Fibroblast of lung (primary cell): ENCODE measurements at regions not wholly inside any gene's neighbourhood (a gene's known extent, or its start where the extent isn't known, plus 50 kb on each side); places are given as distances from the start of the nearest gene placed in this dataset.

ENCODE experiments used
- DNase-seq, 2 donors: peaks; one replicate each; pipeline versions ENCODE4 v3.0.0 to v3.0.0-alpha.2; 2010; ENCODE audit warnings: low read depth in 2 of 2
- H2AFZ ChIP-seq: 2 replicates; pipeline ENCODE4 v1.5.1; 2012; ENCODE audit warnings: low read length, control low read depth, inconsistent platforms
- H3K27ac ChIP-seq: 2 replicates; pipeline ENCODE4 v1.5.1; 2011; ENCODE audit warnings: low read length, control low read depth; ENCODE audit not compliant: insufficient read depth
- H3K27me3 ChIP-seq: 2 replicates; pipeline ENCODE4 v1.5.1; 2011; ENCODE audit warnings: mild to moderate bottlenecking, low read length; ENCODE audit not compliant: control insufficient read depth, insufficient read depth
- H3K36me3 ChIP-seq: 2 replicates; pipeline ENCODE4 v1.5.1; 2011; ENCODE audit warnings: low read length; ENCODE audit not compliant: control insufficient read depth, insufficient read depth
- H3K4me1 ChIP-seq: 2 replicates; pipeline ENCODE4 v1.5.1; 2011; ENCODE audit warnings: low read length; ENCODE audit not compliant: control insufficient read depth, insufficient read depth; ENCODE audit errors: extremely low read depth
- H3K4me2 ChIP-seq: 2 replicates; pipeline ENCODE4 v1.5.1; 2011; ENCODE audit warnings: low read length, control low read depth; ENCODE audit not compliant: insufficient read depth; ENCODE audit errors: extremely low read depth
- H3K4me3 ChIP-seq, 4 experiments: fragments of 200-600 bp in 1 of 4; sonication (generic) in 1 of 4; replicated peaks in 1 of 4; 2 replicates each; pipeline ENCODE4 v1.5.1; 2011 to 2016; ENCODE audit warnings: low read length in 4 of 4, low read depth in 3 of 4, mild to moderate bottlenecking in 3 of 4, control low read depth in 2 of 4, inconsistent platforms in 1 of 4, mixed read lengths in 1 of 4; ENCODE audit not compliant: insufficient read depth in 1 of 4; ENCODE audit errors: control extremely low read depth in 1 of 4
- H3K79me2 ChIP-seq: 2 replicates; pipeline ENCODE4 v1.5.1; 2012; ENCODE audit warnings: mild to moderate bottlenecking, low read length, inconsistent platforms; ENCODE audit not compliant: control insufficient read depth, insufficient read depth
- H3K9ac ChIP-seq: 2 replicates; pipeline ENCODE4 v1.5.1; 2011; ENCODE audit warnings: mild to moderate bottlenecking, low read length, control low read depth; ENCODE audit not compliant: insufficient read depth
- H3K9me3 ChIP-seq: 2 replicates; pipeline ENCODE4 v1.5.1; 2012; ENCODE audit warnings: low read depth, low read length; ENCODE audit not compliant: control insufficient read depth, insufficient read depth
- H4K20me1 ChIP-seq: 2 replicates; pipeline ENCODE4 v1.5.1; 2011; ENCODE audit warnings: low read length; ENCODE audit not compliant: control insufficient read depth, insufficient read depth; ENCODE audit errors: extremely low read depth
- CTCF ChIP-seq, 2 donors: IDR thresholded peaks in 1 of 2; conservative IDR thresholded peaks in 1 of 2; 1 replicate in 1 of 2; 2 replicates in 1 of 2; pipeline ENCODE4 v1.5.1; 2011 to 2012; ENCODE audit warnings: low read length in 2 of 2, control low read depth in 1 of 2, inconsistent platforms in 1 of 2, low read depth in 1 of 2, mild to moderate bottlenecking in 1 of 2
- EZH2 ChIP-seq: IDR thresholded peaks from 2 replicates; pipeline ENCODE4 v1.5.1; 2012; ENCODE audit warnings: low read length, control low read depth, mild to moderate bottlenecking; ENCODE audit errors: missing control alignments

GRCh38 chr16:85451641-85452363, 161.3 kb upstream of the GSE1 start:
- no peak overlapping the region for H3K4me2 ChIP-seq
- H3K27me3 ChIP-seq: peaks cover 2% of the 10 kb centered on the region
- H3K9ac ChIP-seq: no peak overlapping the region
- no peaks in the 10 kb centered on the region for H3K79me2 ChIP-seq
- DNase-seq: no peak
- no peak overlapping the region for H3K27ac ChIP-seq
- no peaks in the 10 kb centered on the region for H4K20me1 ChIP-seq
- H3K4me1 ChIP-seq: peaks cover 3% of the 10 kb centered on the region
- no peak overlapping the region for H2AFZ ChIP-seq
- H3K36me3 ChIP-seq: no peaks in the 10 kb centered on the region
- TF ChIP-seq CTCF (conservative IDR thresholded peaks at IDR 0.05 in 1 of 2, IDR thresholded peaks at IDR 0.05 in 1 of 2; ENCODE audit: low read depth in 1 of 2, low read length in 2 of 2): no peak
- no peak for TF ChIP-seq EZH2
- no peaks in the 10 kb centered on the region for H3K9me3 ChIP-seq
- no peak overlapping the region for H3K4me3 ChIP-seq

- DNase-seq: no peak
- no peaks in the 10 kb centered on the region for H4K20me1 ChIP-seq
These were observed 160.5 kb upstream of the GSE1 start for GRCh38 chr16:85452364-85453193.

More at GRCh38 chr16:85452364-85453193, 160.5 kb upstream of the GSE1 start:
- no peak overlapping the region for H3K9ac ChIP-seq
- H3K27ac ChIP-seq: no peak overlapping the region
- H3K4me1 ChIP-seq: peaks cover 3% of the 10 kb centered on the region
- peaks cover 2% of the 10 kb centered on the region for H3K27me3 ChIP-seq
- TF ChIP-seq CTCF (conservative IDR thresholded peaks at IDR 0.05 in 1 of 2, IDR thresholded peaks at IDR 0.05 in 1 of 2; ENCODE audit: low read depth in 1 of 2, low read length in 2 of 2) (no peak), EZH2 (no peak)
- no peaks in the 10 kb centered on the region for H3K36me3 ChIP-seq
- H3K79me2 ChIP-seq: no peaks in the 10 kb centered on the region
- H3K9me3 ChIP-seq: no peaks in the 10 kb centered on the region
- no peak overlapping the region for H3K4me3 ChIP-seq
- no peak overlapping the region for H3K4me2 ChIP-seq
- H2AFZ ChIP-seq: no peak overlapping the region
